GM12878 (cell line): ENCODE measurements at regions not wholly inside any gene's neighbourhood (a gene's known extent, or its start where the extent isn't known, plus 50 kb on each side); places are given as distances from the start of the nearest gene placed in this dataset.

Experiments
- BRCA1 ChIP-seq: IDR thresholded peaks from 2 replicates; pipeline ENCODE4 v1.6.1; 2011; ENCODE audit warnings: low read depth, low read length, improper control_type of control experiment
- CHD2 ChIP-seq: IDR thresholded peaks from 2 replicates; pipeline ENCODE4 v1.6.1; 2011; ENCODE audit warnings: low read depth, low read length, improper control_type of control experiment, borderline replicate concordance
- CTCF ChIP-seq, 3 experiments: IDR thresholded peaks in 2 of 3; conservative IDR thresholded peaks in 1 of 3; 2 replicates each; pipeline ENCODE4 v1.5.1; 2011; ENCODE audit warnings: low read depth in 3 of 3, low read length in 3 of 3, mild to moderate bottlenecking in 3 of 3, control low read depth in 2 of 3, moderate library complexity in 2 of 3, inconsistent platforms in 1 of 3, mixed read lengths in 1 of 3; ENCODE audit not compliant: control insufficient read depth in 2 of 3, insufficient read depth in 1 of 3; ENCODE audit errors: extremely low read depth in 1 of 3
- EP300 ChIP-seq, 2 experiments: fragments of 150-350 bp in 1 of 2; IDR thresholded peaks; 2 replicates each; pipeline ENCODE4 v1.6.1; 2011 to 2012; ENCODE audit warnings: low read depth in 2 of 2, low read length in 2 of 2, borderline replicate concordance in 1 of 2, improper control_type of control experiment in 1 of 2, inconsistent platforms in 1 of 2; ENCODE audit not compliant: control insufficient read depth in 1 of 2
- FOXM1 ChIP-seq: IDR thresholded peaks from 2 replicates; pipeline ENCODE4 v1.6.1; 2012; ENCODE audit warnings: low read depth, mild to moderate bottlenecking, inconsistent platforms, low read length, moderate library complexity
- KDM1A ChIP-seq: fragments of 200-600 bp; sonication (generic); IDR thresholded peaks from 2 replicates; pipeline ENCODE4 v1.6.1; 2016; ENCODE audit warnings: borderline replicate concordance
- NR2C2 ChIP-seq: IDR thresholded peaks from 2 replicates; pipeline ENCODE4 v1.6.1; 2011; ENCODE audit warnings: borderline replicate concordance, low read depth; ENCODE audit not compliant: control insufficient read depth, insufficient read length
- POLR2AphosphoS5 ChIP-seq: IDR thresholded peaks from 2 replicates; pipeline ENCODE4 v1.6.1; 2011; ENCODE audit warnings: mild to moderate bottlenecking, low read length, inconsistent platforms
- REST ChIP-seq: IDR thresholded peaks from 2 replicates; pipeline ENCODE4 v1.6.1; 2012; ENCODE audit warnings: mild to moderate bottlenecking, low read depth, low read length

GRCh38 chr9:107216329-107216728 lies 66.8 kb upstream of the RAD23B start:
- TF ChIP-seq CTCF (IDR thresholded peaks at IDR 0.05 in 2 of 3, conservative IDR thresholded peaks at IDR 0.05 in 1 of 3; ENCODE audit: control insufficient read depth in 2 of 3, extremely low read depth in 1 of 3, insufficient read depth in 1 of 3, low read depth in 3 of 3, low read length in 3 of 3) (no peak), BRCA1 (no peak), EP300 (IDR thresholded peaks at IDR 0.05; ENCODE audit: borderline replicate concordance in 1 of 2, control insufficient read depth in 1 of 2, low read depth in 2 of 2, low read length in 2 of 2) (no peak), FOXM1 (no peak), CHD2 (no peak), POLR2AphosphoS5 (no peak), REST (no peak), KDM1A (no peak), NR2C2 (no peak)
